GM19351 (cell line): ENCODE measurements at regions not wholly inside any gene's neighbourhood (a gene's known extent, or its start where the extent isn't known, plus 50 kb on each side); places are given as distances from the start of the nearest gene placed in this dataset.

Experiments
- ATAC-seq: cut with Tn5 transposase; IDR thresholded peaks from one replicate; pipeline ENCODE4 v1.9.1; 2021; ENCODE audit warnings: mild to moderate bottlenecking, moderate library complexity; ENCODE audit not compliant: unreplicated experiment

DNA sequence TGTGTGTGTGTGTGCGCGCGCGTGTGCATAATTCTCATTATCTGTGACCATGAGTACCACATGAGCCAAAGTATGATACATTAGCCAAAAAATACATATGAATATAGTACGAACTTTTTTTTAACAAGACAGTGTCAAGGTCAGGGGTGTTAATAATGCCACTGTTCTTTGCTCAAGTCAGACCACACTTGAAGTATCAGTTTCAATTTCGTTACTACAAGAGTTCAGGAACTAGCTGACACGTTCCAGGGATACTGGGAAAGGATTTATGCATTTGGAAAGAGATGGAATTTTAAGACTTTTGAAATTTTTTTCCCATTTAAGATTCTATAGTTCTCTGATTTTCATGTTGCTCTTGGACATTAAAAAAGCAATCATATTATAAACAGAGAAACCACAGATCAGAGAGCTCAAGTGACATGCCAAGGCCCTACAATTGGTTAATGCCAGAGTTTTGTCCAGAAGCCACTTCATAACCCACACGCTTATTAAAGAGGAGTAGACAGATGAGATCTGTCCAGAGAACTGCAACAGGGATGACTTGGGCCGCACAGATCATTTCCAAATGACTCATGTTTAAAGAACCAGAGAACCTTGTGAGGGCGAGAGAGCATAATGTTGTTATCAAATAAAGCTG lies 718.8 kb upstream of the SGCG start:
- ATAC-seq: no peak

DNA sequence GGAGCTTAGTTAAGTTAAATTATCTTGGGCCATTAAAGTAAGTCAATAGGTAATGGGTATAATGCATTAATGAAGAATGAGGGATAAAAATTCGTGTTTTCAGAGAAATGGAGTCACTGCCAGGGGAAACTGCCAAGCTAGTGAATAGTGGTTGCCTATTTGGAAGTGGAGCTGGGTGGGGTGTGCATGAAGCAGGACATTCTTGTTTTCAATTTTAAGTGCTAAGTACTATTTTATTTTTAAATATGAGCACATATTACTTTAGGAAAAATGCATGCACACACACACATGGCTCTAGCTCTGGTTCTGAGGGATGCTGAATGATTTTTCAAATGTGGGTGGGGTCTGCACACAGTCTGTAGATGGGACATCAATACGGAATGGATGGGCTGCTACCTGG lies 717.7 kb upstream of the SGCG start:
- no peak for ATAC-seq

DNA sequence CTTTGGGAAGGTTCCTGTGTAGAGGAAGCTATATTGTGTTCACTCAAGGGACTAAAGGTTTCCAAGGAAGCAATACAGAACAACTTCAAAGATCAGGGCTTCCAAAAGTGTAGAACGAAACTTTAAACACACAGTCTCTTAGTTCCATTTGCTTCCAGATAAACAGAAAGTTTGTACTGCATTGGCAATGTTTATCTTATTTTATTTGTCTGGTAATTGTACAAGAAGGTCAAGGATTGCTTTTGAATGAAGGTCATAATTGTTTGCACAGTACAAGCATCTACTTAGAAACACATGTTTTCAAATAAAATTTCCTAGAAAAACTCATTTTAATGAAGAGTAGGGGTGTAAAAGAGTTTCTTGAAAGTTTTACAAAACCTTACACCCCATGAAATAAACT lies 712.7 kb upstream of the SGCG start:
- ATAC-seq: no peak

DNA sequence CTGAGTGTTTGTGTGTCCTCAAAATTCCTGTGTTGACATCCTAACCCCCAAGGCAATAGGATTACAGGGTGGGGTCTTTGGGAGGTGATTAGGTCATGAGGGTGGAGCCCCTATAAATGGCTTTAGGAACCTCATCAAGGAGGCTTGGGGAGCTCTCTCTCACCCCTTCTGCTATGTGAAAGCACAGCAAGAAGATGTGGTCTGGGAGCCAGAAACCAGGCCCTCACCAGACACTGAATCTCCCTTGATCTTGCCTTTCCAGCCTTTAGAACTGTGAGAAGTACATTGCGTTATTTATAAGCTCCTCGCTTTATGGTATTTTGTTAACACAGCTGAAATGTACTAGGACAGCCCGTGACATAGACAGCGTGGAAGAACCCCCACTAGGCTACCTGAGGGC lies 712.0 kb upstream of the SGCG start:
- ATAC-seq: no peak

DNA sequence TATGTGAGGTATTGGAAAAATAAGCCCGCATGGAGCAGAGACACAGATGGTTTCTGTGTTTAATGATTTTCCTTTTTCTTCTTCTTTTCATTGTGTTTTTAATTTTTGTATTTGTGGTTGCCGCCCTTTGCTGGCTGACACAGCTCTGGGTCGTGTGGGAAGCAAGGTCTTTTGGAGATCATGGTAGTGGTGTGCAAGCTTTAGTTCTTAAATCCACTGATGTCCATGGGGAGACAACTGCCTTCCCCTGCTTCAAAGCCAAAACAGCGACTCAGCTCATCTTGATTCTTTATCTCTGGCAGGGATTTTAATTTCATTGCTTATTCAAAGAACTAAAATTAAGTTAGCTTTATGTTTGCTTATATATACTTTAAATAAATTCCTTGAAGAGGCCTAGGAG lies 711.3 kb upstream of the SGCG start:
- no peak for ATAC-seq

DNA sequence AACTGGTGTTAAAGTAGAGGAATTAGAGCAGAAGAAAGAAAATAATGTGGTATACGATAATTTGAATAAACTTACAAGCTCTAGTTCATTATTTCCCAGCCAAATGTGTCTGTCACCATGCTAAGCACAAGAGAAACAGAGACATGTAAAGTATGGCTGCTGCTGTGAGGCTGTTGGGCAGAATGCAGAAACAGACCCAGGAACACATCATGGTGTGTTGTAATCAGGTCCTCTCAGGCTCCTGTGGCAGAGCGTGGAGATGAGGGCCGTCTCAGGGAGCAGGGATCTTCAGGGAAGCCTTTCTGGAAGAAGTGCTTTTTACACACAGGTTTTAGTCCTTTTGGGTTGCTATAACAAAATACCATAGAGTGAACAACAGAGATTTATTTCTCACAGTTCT lies 710.7 kb upstream of the SGCG start:
- ATAC-seq: no peak

DNA sequence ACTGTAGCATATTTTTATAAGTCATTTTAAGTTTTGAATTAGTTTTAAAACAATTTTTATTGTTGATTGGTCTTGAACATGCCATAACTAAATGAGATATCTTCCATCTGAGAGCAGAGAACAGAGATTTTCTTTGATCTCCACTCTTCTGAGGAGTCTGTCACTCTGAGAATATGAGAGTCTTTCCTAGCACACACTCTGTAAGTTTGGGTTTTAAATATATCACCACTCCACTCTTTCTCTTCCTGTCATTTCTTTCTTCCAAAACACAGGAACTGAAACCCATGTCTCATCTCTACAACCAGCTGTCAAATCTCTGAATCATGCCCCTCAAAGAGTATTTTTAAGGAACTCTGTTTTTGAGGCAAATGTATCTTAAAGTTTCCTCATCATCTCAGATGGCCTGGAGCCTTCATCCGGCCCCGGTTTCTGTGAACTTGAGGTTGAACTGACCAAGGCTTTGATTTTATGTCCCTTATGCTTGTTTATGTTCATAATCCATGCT lies 698.2 kb upstream of the SGCG start:
- no peak for ATAC-seq

DNA sequence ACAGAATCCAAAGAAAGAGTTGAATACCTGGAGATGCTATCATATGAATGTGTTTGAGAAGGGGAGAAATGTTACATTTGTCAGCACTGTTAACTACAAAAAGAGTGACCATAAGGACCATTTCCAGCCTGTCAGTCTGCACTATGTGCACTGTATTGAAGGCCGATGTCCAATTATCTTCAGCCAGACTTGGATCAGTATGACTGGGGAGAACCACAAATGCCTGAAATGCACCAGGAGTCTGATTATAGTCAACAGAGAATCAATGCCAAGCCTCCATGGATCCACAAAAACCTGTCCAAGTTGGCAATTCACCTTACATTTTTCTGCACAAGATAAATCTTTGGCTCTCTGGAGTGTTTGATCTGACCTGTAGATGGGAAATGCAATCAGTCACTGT lies 697.5 kb upstream of the SGCG start:
- no peak for ATAC-seq

DNA sequence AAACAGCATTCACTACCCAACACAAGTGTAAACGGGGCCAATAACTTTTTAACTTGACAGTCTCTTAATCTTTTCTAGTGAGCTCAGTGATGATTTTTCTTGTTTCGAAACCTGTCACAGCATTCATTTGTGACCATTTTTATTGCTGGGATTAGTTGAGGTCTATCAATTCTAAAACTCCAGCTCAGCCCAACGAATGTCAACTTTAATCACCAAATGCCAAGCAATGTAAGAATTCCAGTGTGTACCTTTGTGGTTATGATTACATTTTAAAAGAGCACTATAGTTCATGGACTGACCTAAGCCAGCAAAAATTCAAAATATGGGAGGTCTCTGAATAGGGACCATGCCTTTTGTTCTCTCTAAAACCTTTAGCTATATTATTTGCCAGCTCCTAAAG lies 694.3 kb upstream of the SGCG start:
- no peak for ATAC-seq

DNA sequence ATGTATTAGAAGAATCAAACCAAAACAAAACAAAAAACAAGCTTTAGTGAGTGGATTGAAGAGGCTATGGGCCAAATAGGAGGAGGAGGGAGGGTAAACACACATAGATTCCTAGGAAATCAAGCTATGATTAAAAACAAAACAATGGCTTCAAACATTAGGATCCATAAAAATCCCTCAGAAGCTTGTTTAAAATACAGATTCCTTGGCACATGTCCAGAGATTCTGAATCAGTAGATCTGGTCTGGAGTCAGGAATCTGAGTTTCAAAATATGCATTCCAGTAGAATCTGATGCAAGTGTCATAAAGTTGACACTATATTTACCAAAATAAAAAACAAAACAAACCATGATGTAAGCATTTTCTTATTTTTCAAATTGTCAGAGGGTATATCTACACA lies 692.8 kb upstream of the SGCG start:
- ATAC-seq: no peak

DNA sequence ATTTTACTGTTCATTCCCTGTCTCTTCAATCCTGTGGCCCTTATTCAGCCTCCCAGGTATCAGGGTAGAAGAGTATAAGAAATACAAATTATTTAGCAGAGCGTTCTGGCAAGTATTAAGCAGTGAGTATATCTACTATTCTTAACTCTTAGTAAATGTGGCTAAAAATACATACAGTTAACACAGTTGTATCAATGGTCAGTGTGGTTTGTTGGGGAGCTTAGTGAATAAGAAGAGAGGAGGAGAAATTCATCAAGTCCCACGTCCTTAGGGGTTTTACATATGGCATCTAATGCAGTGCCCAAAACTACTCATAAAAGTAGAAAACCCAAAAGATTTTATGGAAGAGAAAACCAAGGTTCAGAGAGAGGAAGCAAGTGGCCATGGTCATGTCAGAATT lies 691.0 kb upstream of the SGCG start:
- no peak for ATAC-seq

DNA sequence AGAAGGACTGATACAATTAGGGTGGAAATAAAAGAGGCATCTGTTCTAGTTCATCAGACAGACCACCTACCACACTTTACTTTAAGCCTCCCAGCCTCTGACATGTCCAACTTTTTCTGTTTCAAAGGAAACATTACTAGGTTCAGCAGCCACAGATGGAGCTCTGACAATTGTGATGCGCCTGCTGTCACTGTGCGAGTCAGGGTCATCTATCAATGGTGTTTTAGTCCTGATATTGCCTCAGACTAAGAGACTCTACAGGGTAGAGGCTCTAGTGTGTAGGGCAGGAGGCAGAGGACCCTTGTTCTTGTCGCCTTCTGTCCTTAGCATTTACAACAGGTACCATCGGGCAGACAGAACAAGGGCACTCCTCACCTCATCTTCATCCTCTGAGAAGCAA lies 685.0 kb upstream of the SGCG start:
- ATAC-seq: no peak

DNA sequence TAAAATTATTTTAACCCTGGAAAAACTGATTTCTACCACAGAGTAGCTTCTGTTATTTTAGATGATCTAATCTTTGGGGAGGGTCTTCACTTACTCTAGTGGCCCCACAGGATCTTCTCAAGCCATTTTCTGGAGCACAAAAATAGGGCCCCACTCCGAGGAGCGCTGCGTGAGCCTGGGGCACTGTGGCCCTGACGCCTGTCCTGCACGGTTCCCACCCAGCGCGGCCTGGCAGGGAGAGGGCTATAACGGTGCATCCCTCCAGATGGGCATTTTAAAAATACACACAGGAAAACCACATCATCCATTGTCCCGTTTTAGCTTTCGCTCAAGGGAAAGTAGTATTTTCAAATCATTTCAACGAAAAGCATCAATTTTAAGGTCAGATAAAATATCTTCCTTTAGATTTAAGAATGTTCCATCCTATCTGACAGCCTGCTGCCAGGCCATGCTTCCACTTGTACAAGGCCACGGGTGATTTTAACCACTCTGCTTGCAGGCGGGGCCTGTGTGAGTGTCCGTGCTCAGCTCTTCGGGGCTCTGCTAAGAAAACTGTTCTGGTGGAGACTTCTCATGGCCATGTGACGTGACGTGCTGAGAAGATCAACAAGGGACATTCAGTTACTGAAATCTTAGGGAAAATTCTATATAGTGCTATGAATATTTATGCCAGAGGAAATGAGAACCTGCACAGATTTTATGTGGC lies 683.8 kb upstream of the SGCG start:
- no peak for ATAC-seq

DNA sequence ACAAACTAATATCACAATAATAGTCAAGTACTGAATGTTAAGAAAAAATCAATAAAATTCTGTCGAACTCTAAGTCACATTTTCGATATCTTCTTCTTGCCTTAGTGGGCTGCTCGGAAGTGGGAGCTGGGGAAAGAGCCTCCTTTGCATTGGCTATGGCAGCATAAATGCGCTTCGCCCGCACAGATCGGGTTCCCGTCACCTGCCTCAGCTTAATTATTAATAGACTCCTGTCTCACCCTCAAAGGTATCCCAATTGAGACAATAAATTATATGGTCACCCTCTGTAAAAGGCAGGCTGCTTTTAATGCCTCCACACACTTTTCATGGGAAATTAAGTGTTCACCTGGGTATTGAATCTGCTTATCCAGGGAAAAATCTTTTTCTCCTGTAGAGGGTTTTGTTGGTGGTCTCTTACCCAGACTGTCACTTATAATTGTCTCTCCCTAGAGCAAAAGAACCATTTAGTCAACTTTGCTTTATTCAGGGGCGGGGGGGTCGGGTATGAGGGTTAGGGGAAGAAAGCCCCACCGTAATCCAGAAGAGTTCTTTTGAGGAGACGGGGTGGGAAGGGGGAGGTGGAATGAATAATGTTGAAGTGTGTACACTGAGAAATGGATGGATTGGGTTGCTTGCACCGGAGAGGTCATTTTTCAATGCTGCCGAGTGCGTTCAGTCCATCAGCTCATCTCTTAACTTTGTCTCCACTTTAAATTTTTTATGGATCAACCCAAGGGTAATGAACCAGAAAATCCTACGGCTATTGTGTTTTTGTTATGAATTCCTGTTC lies 682.6 kb upstream of the SGCG start:
- ATAC-seq: no peak

DNA sequence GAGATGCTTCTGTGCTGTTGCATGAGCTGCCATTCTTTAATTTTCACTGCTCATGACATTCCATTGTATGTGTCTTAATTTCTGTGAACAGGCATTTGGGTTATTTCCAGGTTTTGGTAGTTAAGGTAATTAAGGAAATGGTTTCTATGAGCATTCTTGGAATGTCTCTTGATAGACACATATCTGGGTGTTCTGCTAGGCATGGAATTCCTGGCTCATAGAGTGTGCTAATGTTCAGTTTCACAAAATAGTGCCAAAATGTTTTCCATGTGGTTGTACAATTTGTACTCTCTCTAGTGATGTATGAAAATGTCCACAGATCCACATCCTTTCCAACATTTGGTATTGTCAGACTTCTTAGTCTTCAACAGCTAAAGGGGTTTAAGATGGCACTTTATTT lies 680.9 kb upstream of the SGCG start:
- no peak for ATAC-seq

DNA sequence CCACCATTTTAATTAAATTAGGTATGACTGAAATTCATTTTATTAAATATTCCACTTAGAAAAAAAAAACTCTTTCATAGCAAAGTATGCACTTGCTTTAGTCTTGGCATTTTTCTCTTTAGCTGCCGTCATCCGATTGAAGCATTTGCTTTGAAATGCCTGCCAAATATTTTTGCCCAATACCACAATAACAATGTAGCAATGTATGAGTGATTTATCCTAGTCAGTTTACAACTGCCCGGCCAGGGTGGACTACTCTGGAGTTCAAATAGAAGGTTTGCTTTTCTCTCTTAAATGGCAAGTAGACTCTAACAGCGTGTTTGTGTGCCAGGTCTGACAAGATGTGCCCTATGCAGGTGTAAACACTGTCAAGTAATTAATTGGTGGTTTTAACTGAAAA lies 675.3 kb upstream of the SGCG start:
- no peak for ATAC-seq

DNA sequence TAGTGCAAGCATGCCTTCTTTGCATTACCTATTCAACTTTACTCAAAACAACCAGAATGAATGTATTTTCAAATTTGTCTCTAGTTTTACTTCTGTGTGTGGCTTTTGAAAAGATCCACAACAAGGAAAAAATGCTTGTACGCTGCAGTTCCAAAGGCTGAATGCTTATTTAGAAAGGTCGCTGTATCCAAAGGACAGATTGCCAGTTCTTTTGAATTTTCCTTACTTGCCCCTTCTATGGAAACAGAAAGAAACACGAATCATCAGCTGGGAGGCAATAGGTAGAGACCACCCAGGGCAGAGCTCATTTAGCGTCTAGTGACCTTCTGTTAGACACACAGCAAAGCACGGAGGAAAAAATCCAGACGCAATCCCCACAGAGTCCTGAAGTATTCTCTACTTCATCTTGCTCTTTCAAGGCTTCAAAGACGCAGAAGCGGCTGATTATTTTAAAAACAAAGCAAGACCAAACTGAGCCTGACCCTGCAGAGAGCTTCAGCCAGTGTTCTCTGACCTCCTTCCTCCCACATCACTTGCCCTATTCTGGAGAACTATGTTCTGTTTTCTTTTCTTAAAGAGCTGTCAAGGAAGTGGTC lies 674.6 kb upstream of the SGCG start:
- no peak for ATAC-seq

DNA sequence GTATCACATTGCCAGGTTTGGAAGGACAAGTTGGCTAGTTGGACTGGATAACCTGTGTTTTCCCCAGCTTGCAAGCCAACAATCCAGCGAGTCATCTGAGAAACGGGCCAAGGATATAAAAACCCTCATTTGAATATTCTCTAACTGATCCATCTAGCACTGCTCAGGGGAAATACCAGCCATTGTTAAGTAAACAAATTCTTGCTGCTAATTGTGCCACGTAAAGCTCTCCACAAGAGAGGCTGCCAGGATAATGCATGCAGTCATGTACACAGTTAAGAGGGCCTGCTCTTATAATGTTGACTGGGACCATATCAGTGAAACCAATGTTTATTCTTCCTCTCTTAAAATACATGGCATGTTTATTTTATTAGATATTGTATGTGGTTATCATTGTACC lies 663.2 kb upstream of the SGCG start:
- no peak for ATAC-seq

DNA sequence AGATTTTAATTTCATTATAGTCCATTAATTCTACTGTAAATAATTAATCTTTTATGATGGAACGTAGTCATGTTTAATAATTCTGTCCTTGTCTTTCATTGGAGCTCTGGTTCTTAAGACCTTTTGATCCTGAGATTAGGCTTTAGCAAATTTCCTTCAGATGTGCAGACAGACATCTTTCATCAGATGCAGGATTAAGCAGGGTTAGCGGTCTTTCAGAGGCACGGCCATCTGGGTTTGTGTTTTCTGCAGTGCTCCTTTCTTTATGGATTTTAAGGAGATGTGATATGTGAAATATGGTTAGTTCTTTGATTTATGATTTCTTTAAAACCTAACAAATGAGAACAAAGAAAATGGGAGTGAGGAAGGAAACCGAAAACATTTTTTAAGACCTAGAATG lies 643.9 kb upstream of the SGCG start:
- no peak for ATAC-seq

DNA sequence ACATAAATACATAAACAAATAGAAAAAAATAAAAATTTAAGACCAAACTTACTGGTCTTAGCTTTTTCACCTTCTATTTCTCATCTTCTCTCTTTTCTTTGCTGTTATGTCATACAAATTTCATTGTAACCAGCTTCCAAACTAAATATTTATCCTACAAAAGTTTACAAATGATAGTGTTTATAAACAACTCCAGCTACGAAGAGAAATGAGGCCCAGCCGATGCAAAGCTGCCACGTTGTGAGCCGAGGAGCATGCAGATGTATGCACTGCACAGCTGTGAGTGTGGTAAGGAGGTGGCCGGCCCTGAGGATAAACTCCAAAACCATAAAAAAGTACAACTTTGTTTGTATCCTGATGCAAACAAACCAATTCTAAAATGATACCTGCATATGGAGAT lies 642.4 kb upstream of the SGCG start:
- ATAC-seq: no peak

DNA sequence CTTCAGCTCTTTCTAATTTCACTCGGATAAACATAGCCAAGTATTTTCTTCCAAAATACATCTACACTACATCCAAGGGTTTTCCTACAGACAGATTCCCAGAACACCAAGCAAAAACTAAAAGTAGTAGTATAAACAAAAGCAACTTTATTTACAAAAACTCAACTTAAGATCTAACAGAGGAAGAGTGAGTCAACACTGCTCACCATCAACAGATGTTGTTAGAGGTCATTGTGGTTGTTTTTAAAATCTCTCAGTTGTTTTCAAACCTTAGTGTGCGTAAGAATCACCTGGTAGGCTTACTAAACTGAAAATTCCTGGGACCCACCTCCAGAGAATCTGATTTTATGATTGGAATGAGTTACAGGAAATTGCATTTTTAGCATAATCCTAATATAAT lies 631.7 kb upstream of the SGCG start:
- ATAC-seq: no peak

DNA sequence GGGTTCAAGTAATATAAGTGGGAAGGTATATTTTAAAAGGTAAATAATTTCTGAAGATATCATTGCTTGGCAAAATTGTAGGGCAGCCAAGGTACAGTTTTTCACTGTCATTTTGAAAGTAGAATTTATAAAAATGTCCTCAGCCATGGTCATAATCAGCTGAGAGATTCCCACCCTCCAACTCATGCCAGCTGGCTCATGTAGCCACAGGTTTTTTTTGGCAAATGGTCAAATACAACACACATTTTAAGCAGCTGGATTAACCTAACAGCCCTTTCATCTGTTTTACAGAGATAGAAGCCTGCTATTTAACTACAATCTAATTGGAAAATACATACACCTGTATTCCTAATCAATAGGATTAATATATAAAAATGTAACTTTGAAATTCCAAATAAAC lies 619.2 kb upstream of the SGCG start:
- no peak for ATAC-seq
